ENCODE measurements at regions not wholly inside any gene's neighbourhood (a gene's known extent, or its start where the extent isn't known, plus 50 kb on each side); places are given as distances from the start of the nearest gene placed in this dataset.

DNA sequence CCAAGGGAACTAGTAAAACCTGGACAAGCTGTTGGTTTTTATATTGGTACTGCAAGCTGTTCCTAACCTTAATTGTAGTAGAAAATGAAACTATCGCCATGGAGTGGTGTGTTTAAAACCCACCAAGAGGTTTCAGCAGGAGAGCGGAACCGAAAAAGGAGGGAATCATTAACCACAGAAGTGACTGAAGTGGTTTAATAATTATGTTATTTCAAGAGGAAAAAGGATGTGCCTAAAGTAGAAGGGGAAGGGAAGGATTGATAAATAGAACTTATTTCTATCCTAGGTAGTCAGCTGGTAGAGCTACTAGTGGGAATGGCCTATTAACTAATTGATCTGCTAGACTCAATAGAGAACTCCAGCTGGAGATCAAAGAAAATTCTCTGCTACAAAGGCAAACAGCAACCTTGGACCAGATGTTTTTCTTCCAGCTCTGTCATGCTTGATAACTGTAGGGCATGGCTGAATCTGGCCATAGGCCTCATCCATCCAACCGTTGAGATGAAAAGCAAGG, 91.8 kb downstream of the BAMBI start:
- TF ChIP-seq CTCF (IDR thresholded peaks at IDR 0.05), result no peak
- TF ChIP-seq EZH2 (IDR thresholded peaks at IDR 0.05), result no peak

Data from neural progenitor cell (in vitro differentiated cells).